Stimulated activated CD4-positive, alpha-beta T cell treated with anti-CD3 and anti-CD28 coated beads, Interleukin-1b, Interleukin-23, amount 100 ng/mL, for 24 hours (primary cell): ENCODE measurements at regions not wholly inside any gene's neighbourhood (a gene's known extent, or its start where the extent isn't known, plus 50 kb on each side); places are given as distances from the start of the nearest gene placed in this dataset.

Source experiments
- DNase-seq, 4 experiments: peaks; one replicate each; pipeline ENCODE4 v3.0.0-alpha.2; 2020; ENCODE audit warnings: low read depth in 4 of 4, low spot score in 1 of 4

DNA sequence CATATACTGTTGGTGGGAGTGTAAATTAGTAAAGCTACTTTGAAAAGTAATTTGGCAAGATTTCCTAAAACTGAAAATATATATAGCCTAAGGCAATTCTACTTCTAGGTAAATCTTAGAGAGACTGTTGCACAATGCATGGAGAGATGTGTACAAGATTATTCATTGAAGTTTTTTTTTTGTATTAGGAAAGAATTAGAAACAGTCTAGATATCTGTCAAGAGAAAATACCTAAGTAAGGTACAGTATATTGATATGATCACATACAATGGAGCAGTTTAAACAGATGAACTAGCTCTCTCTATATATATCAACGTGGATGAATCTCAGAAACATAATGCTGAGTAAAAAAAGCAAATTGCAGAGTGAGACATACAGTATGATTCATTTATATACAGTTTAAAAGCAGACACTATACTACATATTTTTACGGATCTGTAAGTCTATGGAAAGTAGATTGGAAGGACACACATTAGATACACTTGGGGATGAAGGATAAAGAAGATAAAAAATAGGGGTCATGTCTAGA lies 59.3 kb upstream of the ACVR1 start:
- DNase-seq = no peak

DNA sequence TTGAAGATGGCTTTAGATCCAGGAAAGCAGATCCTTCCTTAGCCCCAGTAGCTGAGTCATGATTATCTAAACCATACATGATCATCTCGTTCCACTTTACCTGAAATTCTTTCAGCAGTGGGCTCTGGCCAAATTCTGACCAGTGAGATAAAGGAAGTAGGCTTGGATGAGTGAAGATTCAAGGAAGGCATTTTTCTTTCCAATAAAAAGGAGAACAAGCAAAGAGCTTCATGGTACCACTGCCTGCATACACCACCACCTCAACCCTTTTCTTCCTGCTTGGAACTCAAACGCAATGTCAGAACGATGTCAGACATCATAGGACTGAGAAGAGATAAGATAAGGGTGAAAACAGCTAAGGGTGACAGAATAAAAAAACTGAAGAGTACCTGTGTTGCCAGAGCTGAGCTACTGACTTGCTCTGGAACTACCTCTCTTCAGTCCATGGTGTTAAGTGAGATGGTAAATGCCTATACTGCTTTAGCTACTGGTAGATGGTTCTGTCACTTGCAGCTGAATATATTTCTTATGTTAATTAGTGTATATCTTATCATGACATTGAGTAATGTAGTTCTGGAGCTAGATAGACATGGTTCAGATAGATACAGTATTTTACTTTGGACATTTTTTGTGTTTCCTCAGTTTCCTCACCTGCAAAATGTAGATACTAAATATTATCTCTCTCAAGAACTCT lies 58.7 kb upstream of the ACVR1 start:
- no peak for DNase-seq

DNA sequence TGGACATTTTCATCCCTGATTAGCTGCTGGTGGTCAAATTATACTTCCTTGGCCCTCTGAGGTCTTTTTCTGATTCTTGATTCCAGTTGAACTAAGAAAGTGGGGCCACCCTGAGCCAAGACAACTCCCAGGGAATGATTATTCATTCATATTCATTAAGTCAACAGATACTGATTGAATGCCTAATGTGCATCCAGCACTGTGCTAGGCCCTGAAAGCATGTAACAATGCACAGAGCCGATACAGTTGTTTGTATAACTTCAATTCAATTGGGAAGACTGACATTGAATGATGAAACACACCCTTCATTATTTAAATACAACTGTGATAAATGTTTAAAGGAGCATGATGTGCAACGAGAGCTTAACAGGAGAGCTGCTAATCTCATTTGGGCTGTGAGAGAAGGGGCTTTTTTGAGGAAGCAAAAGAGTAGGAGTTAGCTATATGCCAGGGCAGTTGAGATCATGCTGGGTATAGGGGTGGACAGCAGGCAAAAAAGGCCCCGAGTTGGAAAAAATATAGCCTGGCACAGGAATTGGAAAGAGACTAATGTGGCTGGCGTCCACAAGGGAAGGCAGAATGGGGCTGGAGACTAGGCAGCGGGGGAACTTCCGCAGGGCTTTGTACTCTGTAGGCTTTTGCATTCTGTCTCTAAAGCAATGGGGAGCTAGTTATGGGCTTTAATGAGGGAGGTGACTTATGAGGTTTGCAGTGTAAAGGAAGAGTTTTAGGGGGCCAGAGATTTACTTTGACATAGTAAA lies 57.2 kb upstream of the ACVR1 start:
- no peak for DNase-seq

DNA sequence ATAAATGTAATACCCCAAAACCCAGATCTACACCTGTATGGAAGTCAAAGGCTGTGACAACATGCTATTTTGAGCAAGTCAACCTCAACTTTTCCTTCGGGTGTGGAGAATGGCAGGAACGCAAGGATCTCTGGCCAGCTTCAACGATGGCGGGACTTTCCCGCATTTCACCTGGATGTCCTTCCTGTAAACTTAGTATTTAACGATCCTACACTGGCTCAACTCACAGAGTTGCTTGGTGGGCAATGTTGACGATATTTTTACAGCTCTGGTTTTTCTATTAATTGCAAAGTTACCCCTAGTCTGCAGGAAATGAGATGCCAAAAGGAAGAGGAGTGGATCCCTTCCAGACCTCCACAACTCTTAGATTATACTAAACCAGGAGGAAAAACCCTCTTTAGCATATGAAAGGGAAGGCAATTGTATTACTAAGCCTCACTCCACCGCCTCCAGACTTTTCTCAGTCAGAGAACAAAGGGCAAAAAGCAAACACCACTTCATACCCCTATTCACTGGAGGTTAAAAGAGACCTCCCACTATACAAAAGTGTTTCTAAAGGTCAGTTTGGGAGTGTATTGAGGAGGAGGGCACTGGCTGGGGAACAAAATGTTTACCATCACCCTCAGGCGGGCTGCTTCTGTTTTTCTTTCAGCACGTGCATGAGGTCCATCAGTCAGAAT lies 56.5 kb upstream of the ACVR1 start:
- DNase-seq = no peak

DNA sequence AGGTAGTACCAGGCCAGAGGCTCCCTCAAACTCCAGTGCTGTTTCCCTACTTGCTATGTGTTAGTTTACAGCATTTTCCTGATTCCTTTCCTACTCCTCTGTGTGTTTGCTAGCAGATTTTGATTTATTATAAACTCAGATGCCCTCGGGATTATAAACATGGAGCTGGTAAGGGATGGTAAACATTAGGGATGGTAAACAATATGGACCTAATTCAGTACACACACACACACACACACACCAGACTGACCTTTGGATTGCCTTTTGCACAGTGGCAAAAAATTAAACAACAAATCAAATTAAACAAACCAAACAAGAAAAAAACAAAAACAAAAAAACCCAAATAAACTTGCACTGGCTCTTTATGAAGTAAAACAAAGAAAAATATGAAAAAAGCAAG lies 55.4 kb upstream of the ACVR1 start:
- no peak for DNase-seq

DNA sequence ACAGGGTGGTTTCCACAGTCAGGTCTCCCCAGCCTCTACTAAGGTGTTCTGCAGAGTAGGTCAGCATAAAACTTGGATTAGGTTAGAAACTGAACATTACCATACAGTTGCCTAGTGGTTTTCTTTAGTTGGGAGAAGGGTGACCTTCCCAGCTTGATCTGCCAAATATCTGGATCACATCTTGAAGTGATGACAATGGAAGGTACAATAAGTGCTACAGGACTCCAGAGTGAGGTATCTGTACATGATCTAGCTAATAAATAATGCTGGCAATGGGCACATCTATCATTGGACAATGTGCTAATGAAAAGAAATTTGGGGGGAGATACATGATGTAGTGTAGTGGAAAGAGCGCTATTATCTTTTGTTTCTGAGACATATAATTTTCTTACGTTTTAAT lies 54.6 kb upstream of the ACVR1 start:
- no peak for DNase-seq

DNA sequence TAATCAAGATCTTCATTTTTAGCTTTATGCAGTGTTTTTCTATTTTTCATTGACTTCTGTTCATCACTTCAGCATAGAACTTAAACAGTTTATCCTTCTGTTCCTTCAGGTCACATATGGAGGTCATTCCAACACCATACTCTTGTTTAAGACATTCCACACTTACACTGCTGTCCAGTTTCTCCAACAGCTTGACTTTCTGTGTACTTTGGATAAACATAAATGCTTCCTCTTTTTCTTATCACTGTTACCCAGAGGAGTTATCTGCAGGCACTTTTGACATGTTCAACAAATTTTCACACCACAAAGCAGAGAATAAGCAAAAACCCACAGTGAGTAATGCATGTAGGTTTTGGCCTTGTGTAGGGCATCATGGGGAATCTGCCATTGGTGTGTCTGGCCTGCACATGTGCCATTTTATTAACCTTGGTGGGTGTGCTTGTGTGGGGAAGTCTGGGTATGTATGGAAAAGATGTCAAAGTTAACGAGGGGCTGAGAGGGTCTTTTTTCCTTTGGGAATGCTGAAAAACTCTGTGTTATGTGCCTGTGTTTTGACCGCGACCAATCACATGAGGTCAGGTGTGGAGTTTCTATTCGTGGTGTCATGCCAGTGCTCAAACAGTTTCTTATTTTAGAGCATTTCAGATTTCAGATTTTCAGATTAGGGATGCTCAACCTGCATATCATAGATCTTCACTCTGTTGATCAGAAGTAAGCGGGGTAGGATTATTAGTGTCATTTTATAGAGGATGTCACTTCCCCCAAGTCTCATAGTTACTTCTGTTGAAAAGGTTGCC lies 53.9 kb upstream of the ACVR1 start:
- DNase-seq = no peak

DNA sequence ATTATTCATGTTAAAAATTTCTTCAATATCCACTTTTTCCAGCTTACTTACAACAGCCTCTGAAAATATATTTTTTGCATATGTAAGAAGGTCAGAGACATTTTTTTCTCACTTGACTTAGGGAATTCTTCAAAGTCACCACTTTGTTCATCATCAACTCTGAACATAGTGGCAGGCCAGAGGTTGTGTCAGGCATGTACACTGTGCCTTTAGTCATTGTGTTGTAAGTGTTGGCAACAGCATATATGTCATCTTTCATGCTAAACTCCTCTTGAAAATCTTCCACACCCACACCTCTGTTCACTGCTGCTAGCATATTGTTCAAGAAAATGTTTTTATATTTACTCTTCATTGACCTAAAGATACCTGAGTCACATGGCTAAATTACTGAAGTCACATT lies 52.2 kb upstream of the ACVR1 start:
- DNase-seq = no peak

DNA sequence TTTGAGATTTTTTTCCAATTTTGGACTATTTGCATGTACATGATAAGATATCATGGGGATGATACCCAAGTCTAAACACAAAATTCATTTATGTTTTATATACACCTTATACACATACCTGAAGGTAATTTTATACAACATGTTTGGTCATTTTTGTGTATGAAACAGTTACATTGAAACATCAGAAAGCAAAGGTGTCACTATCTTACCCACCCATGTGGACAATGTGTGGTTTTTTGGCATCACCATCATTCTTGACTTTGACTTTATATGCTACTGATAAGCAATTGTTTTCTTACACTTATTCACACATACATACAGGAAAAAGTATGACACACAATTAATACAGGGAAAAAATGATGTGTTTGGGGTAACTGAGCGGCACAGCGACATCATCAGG lies 51.0 kb upstream of the ACVR1 start:
- DNase-seq = no peak
